B cell (primary cell): ENCODE measurements at regions not wholly inside any gene's neighbourhood (a gene's known extent, or its start where the extent isn't known, plus 50 kb on each side); places are given as distances from the start of the nearest gene placed in this dataset.

Source experiments
- CTCF ChIP-seq: fragments of 200-600 bp; IDR thresholded peaks from one replicate; pipeline ENCODE4 v1.8.0; 2022; ENCODE audit warnings: antibody characterized with exemption, mild to moderate bottlenecking
- EZH2 ChIP-seq: IDR thresholded peaks from 2 replicates; pipeline ENCODE4 v1.6.1; 2012; ENCODE audit warnings: borderline replicate concordance, low read depth, mild to moderate bottlenecking, moderate library complexity, low read length; ENCODE audit not compliant: insufficient read depth, poor library complexity, severe bottlenecking

DNA sequence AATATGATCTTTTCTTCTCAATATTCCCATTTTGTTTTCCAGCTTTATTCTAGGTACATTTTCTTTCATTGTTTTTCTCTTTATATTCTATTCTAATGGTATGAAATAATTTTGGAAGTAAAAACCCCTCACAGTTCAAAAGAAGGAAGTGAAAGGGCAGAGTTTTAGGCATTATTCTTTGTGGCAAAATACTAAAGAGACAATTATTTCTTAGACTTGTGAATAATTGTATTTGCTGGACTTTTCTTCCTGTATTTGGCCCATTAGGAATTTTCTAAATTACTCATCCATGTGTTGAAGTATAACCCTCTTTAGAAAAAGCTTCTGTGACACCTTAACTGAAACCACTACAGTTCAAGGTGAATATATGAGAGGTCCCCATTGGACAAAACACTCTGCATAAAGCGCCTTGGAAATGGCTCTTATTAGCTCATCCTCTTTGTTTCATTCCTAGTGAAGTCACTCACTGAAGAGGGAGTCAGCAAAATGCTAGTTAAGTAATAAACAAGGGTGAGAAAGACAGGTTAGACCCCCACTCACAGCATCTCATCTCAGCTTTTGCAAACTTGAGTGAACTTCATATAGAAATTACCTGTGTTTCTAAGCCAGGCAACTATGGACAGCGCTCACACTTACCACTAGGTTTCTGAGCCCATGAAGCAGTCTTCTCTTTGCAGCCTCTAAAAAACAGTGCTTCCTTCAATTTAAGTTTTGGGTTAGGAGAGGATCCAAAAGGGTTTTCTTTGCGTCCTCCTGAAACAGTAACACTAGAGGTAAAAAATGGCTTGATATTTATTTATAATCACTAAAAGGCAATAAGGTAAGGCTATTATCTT lies 327.5 kb downstream of the ARPP21 start:
- no peak for TF ChIP-seq CTCF
- no peak for TF ChIP-seq EZH2
